ENCODE measurements at regions not wholly inside any gene's neighbourhood (a gene's known extent, or its start where the extent isn't known, plus 50 kb on each side); places are given as distances from the start of the nearest gene placed in this dataset.
A peak's percentile ranks its signal among the peaks of the same experiment; 100 is the strongest.
"Not testable (repeated sequence)": the region's sequence is repeated elsewhere in the genome, so short reads cannot be mapped to it uniquely, and the experiment has no call there.

DNA sequence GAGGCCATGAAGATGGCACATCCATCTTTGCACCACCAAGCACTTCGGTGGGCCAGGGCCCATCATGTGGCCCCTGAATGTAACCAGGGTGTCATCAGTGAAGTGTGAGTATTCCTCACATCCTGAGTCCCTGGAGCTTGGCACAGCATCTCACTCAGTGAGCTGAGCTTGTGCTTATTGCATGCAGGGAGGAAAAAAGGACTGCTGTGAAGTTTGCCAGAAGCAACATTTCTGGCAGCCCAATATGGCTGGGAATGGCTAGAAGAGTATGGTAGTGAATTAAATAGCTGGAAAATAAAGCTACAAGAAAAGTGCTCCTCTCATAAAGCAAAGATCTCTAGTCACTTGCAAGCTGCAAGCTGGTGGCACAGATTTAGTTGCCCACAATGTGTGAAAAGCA lies 109.3 kb downstream of the TNFSF18 start:
- CTCF ChIA-PET: interaction anchor here (0.8 to 0.9 kb wide), 2 partner anchors 14 to 78 kb away, joined by 3 read pairs; no protein-coding TSS in a partner anchor
- Mint-ChIP-seq H3K9me3 (peaks cover 9% of the 10 kb centered on the region), H3K4me1 (ENCODE audit: low read depth) (no peaks in the 10 kb centered on the region), H3K27ac (no peak overlapping the region), H3K27me3 (peaks cover 2% of the 10 kb centered on the region), H3K4me3 (no peak overlapping the region), H3K36me3 (ENCODE audit: low read depth) (no peaks in the 10 kb centered on the region)
- ATAC-seq: no peak
- TF ChIP-seq, protein P1, sequence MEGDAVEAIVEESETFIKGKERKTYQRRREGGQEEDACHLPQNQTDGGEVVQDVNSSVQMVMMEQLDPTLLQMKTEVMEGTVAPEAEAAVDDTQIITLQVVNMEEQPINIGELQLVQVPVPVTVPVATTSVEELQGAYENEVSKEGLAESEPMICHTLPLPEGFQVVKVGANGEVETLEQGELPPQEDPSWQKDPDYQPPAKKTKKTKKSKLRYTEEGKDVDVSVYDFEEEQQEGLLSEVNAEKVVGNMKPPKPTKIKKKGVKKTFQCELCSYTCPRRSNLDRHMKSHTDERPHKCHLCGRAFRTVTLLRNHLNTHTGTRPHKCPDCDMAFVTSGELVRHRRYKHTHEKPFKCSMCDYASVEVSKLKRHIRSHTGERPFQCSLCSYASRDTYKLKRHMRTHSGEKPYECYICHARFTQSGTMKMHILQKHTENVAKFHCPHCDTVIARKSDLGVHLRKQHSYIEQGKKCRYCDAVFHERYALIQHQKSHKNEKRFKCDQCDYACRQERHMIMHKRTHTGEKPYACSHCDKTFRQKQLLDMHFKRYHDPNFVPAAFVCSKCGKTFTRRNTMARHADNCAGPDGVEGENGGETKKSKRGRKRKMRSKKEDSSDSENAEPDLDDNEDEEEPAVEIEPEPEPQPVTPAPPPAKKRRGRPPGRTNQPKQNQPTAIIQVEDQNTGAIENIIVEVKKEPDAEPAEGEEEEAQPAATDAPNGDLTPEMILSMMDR (IDR thresholded peaks at IDR 0.05): no peak
- intact Hi-C loops (cut with micrococcal nuclease): no loop called here
- DNase-seq: no peak
- POLR2A ChIA-PET: no interaction called here

GRCh38 chr1:172941945-172942344 lies 108.8 kb downstream of the TNFSF18 start:
- ChIA-PET CTCF (interaction anchor here (0.8 kb wide), 1 partner anchor 78 kb away, joined by 3 read pairs; no protein-coding TSS in a partner anchor), POLR2A (no interaction called here)
- ATAC-seq: no peak
- Mint-ChIP-seq H3K9me3 (peaks cover 9% of the 10 kb centered on the region), H3K4me1 (ENCODE audit: low read depth) (peaks cover 3% of the 10 kb centered on the region), H3K36me3 (ENCODE audit: low read depth) (no peaks in the 10 kb centered on the region), H3K27me3 (peaks cover 2% of the 10 kb centered on the region), H3K4me3 (no peak overlapping the region), H3K27ac (no peak overlapping the region)
- DNase-seq: no peak
- TF ChIP-seq, protein P1 (IDR thresholded peaks at IDR 0.05): no peak
- intact Hi-C loops (cut with micrococcal nuclease): no loop called here

GRCh38 chr1:172943138-172943537 lies 107.6 kb downstream of the TNFSF18 start:
- H3K9me3 Mint-ChIP-seq; DNase-seq; POLR2A ChIA-PET; H3K27ac Mint-ChIP-seq; H3K27me3 Mint-ChIP-seq; CTCF ChIA-PET; intact Hi-C loops (cut with micrococcal nuclease); H3K36me3 Mint-ChIP-seq (ENCODE audit: low read depth); ATAC-seq; H3K4me3 Mint-ChIP-seq: not testable (repeated sequence)
- H3K4me1 Mint-ChIP-seq (ENCODE audit: low read depth): peaks cover 14% of the 10 kb centered on the region

DNA sequence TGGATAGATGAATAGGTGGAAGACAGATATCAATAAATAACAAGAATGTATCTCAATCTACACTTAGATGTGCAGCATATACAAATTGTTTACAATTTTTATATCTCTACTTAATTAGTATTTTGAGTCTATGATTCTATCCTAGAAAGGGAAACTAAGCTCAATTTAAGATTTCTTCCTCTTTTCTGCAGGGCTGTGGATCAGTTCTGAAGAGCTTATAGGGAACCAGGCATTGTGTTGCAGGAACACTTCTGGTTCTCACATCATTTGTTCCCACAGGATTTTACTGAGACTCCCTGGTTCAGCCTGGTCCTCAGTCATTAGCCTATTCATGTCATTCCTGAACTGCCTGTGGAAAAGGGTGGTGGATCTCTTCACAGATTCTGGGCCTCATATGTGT lies 105.8 kb downstream of the TNFSF18 start:
- ChIA-PET POLR2A (no interaction called here), CTCF (no interaction called here)
- Mint-ChIP-seq H3K36me3 (ENCODE audit: low read depth) (no peaks in the 10 kb centered on the region), H3K4me1 (ENCODE audit: low read depth) (peaks cover 19% of the 10 kb centered on the region), H3K27me3 (peaks cover 2% of the 10 kb centered on the region), H3K9me3 (peaks cover 9% of the 10 kb centered on the region), H3K4me3 (no peak overlapping the region), H3K27ac (no peak overlapping the region)
- no peak for DNase-seq
- intact Hi-C loops (cut with micrococcal nuclease): no loop called here
- TF ChIP-seq, protein P1 (IDR thresholded peaks at IDR 0.05): no peak
- ATAC-seq: no peak

GRCh38 chr1:172946814-172947507 lies 103.8 kb downstream of the TNFSF18 start:
- DNase-seq (peak; percentile 4), ATAC-seq (peak; percentile 49)
- peaks cover 2% of the 10 kb centered on the region for H3K27me3 Mint-ChIP-seq
- H3K27ac Mint-ChIP-seq: no peak overlapping the region
- ChIA-PET CTCF (no interaction called here), POLR2A (interaction anchor here (0.7 kb wide), 1 partner anchor 40 kb away, joined by 3 read pairs; no protein-coding TSS in a partner anchor)
- TF ChIP-seq, protein P1 (IDR thresholded peaks at IDR 0.05): no peak
- peaks cover 9% of the 10 kb centered on the region for H3K9me3 Mint-ChIP-seq
- H3K4me3 Mint-ChIP-seq: no peak overlapping the region
- no peaks in the 10 kb centered on the region for H3K36me3 Mint-ChIP-seq (ENCODE audit: low read depth)
- H3K4me1 Mint-ChIP-seq (ENCODE audit: low read depth): peaks cover 27% of the 10 kb centered on the region
- intact Hi-C loops (cut with micrococcal nuclease): no loop called here
